Endodermal cell (in vitro differentiated cells): ENCODE measurements at regions not wholly inside any gene's neighbourhood (a gene's known extent, or its start where the extent isn't known, plus 50 kb on each side); places are given as distances from the start of the nearest gene placed in this dataset.

Source experiments
- DNase-seq: peaks from one replicate; pipeline ENCODE4 v3.0.0-alpha.2; 2017
- H3K27ac ChIP-seq: 2 replicates; pipeline ENCODE4 v1.5.1; 2013; ENCODE audit warnings: mild to moderate bottlenecking, low read depth, low read length, moderate library complexity
- H3K27me3 ChIP-seq: 2 replicates; pipeline ENCODE4 v1.6.1; 2013; ENCODE audit warnings: mild to moderate bottlenecking, low read length, moderate library complexity; ENCODE audit not compliant: insufficient read depth, control insufficient read depth, poor library complexity, severe bottlenecking
- H3K36me3 ChIP-seq: 2 replicates; pipeline ENCODE4 v1.7.0; 2013; ENCODE audit warnings: mild to moderate bottlenecking, low read length, moderate library complexity; ENCODE audit not compliant: control insufficient read depth, insufficient read depth
- H3K4me1 ChIP-seq: one replicate; pipeline ENCODE4 v1.7.0; 2013; ENCODE audit warnings: low read length; ENCODE audit not compliant: control insufficient read depth, insufficient read depth
- H3K4me3 ChIP-seq: 2 replicates; pipeline ENCODE4 v1.5.1; 2013; ENCODE audit warnings: mild to moderate bottlenecking, low read length, moderate library complexity
- H3K9ac ChIP-seq: 2 replicates; pipeline ENCODE4 v1.6.1; 2013; ENCODE audit warnings: mild to moderate bottlenecking, low read length, moderate library complexity; ENCODE audit not compliant: poor library complexity, severe bottlenecking; ENCODE audit errors: extremely low read depth
- H3K9me3 ChIP-seq: 2 replicates; pipeline ENCODE4 v1.6.1; 2013; ENCODE audit warnings: mild to moderate bottlenecking, low read length, moderate library complexity; ENCODE audit not compliant: control insufficient read depth
- H3K27ac Mint-ChIP-seq: 2 replicates; pipeline ENCODE4 v1.8.0; 2020; ENCODE audit warnings: mixed read lengths
- H3K27me3 Mint-ChIP-seq: 2 replicates; pipeline ENCODE4 v1.8.0; 2021; ENCODE audit warnings: mild to moderate bottlenecking, mixed read lengths; ENCODE audit not compliant: insufficient read depth
- H3K36me3 Mint-ChIP-seq: 2 replicates; pipeline ENCODE4 v1.8.0; 2020; ENCODE audit warnings: low read depth, mixed read lengths
- H3K4me1 Mint-ChIP-seq: 2 replicates; pipeline ENCODE4 v1.8.0; 2020; ENCODE audit warnings: mixed read lengths
- H3K4me3 Mint-ChIP-seq: 2 replicates; pipeline ENCODE4 v1.8.0; 2020; ENCODE audit warnings: mild to moderate bottlenecking, moderate library complexity, mixed read lengths
- H3K9me3 Mint-ChIP-seq: 2 replicates; pipeline ENCODE4 v1.8.0; 2020; ENCODE audit warnings: mild to moderate bottlenecking, mixed read lengths
- CTCF ChIP-seq: fragments of 200-600 bp; sonication (generic); conservative IDR thresholded peaks from 2 replicates; pipeline ENCODE4 v1.5.0; 2021; ENCODE audit warnings: antibody characterized with exemption, mild to moderate bottlenecking
- WGBS, 2 experiments: methylation state at CpG; one replicate each; pipeline versions ENCODE4 v1.1.5 to v1.1.7; 2013; ENCODE audit warnings: missing lambda C conversion rate in 2 of 2, mixed read lengths in 1 of 2; ENCODE audit not compliant: insufficient coverage in 1 of 2, insufficient read length in 1 of 2; 5-methylcytosine and 5-hydroxymethylcytosine counted together

- WGBS, 2 experiments: 100% methylated on average over 1 to 2 of the region's 2 CpGs
- Mint-ChIP-seq H3K4me3 (no peak overlapping the region), H3K36me3 (peaks cover 25% of the 10 kb centered on the region), H3K4me1 (peaks cover 3% of the 10 kb centered on the region), H3K27ac (no peak overlapping the region), H3K27me3 (no peaks in the 10 kb centered on the region), H3K9me3 (no peaks in the 10 kb centered on the region)
- DNase-seq: no peak
- Histone ChIP-seq H3K36me3 (peaks cover 59% of the 10 kb centered on the region), H3K9me3 (no peaks in the 10 kb centered on the region), H3K4me3 (no peak overlapping the region), H3K9ac (no peak overlapping the region), H3K27ac (no peak overlapping the region), H3K4me1 (no peaks in the 10 kb centered on the region), H3K27me3 (no peaks in the 10 kb centered on the region)
- no peak for TF ChIP-seq CTCF
Observed at GRCh38 chr14:71666571-71667145, 265.6 kb upstream of the RGS6 start.

GRCh38 chr14:71668186-71668912, 263.9 kb upstream of the RGS6 start:
- Mint-ChIP-seq H3K27me3 (no peaks in the 10 kb centered on the region), H3K27ac (no peak overlapping the region), H3K9me3 (no peaks in the 10 kb centered on the region), H3K36me3 (peaks cover 26% of the 10 kb centered on the region), H3K4me3 (no peak overlapping the region), H3K4me1 (peaks cover 3% of the 10 kb centered on the region)
- Histone ChIP-seq H3K4me3 (no peak overlapping the region), H3K36me3 (peaks cover 73% of the 10 kb centered on the region), H3K9me3 (no peaks in the 10 kb centered on the region), H3K27me3 (no peaks in the 10 kb centered on the region), H3K9ac (no peak overlapping the region), H3K4me1 (no peaks in the 10 kb centered on the region), H3K27ac (no peak overlapping the region)
- DNase-seq: no peak
- 90 to 95% methylated on average over 3 to 4 of the region's 5 CpGs for WGBS, 2 experiments
- TF ChIP-seq CTCF: no peak

- H3K36me3 Mint-ChIP-seq: peaks cover 45% of the 10 kb centered on the region
Observed at GRCh38 chr14:71672596-71672995, 259.6 kb upstream of the RGS6 start.

More at GRCh38 chr14:71672596-71672995, 259.6 kb upstream of the RGS6 start:
- Mint-ChIP-seq H3K4me3 (no peak overlapping the region), H3K27me3 (no peaks in the 10 kb centered on the region), H3K9me3 (peaks cover 10% of the 10 kb centered on the region), H3K27ac (no peak overlapping the region), H3K4me1 (peaks cover 8% of the 10 kb centered on the region)
- DNase-seq: no peak
- Histone ChIP-seq H3K27ac (no peak overlapping the region), H3K4me3 (no peak overlapping the region), H3K27me3 (no peaks in the 10 kb centered on the region), H3K9ac (no peak overlapping the region), H3K36me3 (peaks cover 67% of the 10 kb centered on the region), H3K9me3 (peaks cover 5% of the 10 kb centered on the region), H3K4me1 (no peaks in the 10 kb centered on the region)
- TF ChIP-seq CTCF: no peak
- WGBS, 2 experiments: 93 to 97% methylated on average over 5 of the region's 5 CpGs
